ENCODE measurements at regions not wholly inside any gene's neighbourhood (a gene's known extent, or its start where the extent isn't known, plus 50 kb on each side); places are given as distances from the start of the nearest gene placed in this dataset.

DNA sequence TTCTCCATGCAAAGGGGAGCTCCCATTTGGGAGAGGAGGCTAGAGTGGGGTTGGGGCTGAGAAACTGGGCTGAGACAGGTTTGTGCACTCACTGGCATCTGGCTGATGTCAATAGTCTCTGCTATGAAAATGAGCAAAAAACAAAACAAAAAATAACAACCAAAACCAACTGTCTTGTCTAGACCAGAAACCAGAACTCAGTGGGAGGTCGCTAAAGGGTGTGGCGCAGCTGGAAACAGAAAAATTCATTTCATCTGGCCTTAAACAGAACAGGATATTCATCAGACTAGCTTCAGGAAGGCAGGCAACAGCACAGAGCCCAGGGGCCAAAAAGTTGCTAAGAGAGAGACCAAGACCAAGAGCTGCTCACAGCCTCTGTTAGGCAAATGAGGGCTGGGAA is 126.1 kb downstream of the THNSL2 start:
- H3K4me3 ChIP-seq (ENCODE audit: low read length) = no peak overlapping the region
- DNase-seq (ENCODE audit: low read depth) = no peak
- TF ChIP-seq, protein P1, sequence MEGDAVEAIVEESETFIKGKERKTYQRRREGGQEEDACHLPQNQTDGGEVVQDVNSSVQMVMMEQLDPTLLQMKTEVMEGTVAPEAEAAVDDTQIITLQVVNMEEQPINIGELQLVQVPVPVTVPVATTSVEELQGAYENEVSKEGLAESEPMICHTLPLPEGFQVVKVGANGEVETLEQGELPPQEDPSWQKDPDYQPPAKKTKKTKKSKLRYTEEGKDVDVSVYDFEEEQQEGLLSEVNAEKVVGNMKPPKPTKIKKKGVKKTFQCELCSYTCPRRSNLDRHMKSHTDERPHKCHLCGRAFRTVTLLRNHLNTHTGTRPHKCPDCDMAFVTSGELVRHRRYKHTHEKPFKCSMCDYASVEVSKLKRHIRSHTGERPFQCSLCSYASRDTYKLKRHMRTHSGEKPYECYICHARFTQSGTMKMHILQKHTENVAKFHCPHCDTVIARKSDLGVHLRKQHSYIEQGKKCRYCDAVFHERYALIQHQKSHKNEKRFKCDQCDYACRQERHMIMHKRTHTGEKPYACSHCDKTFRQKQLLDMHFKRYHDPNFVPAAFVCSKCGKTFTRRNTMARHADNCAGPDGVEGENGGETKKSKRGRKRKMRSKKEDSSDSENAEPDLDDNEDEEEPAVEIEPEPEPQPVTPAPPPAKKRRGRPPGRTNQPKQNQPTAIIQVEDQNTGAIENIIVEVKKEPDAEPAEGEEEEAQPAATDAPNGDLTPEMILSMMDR (conservative IDR thresholded peaks at IDR 0.05; ENCODE audit: low read depth, low read length) = no peak

GRCh38 chr2:88283886-88284592 is 113.9 kb downstream of the THNSL2 start:
- no peak for DNase-seq (ENCODE audit: low read depth)
- H3K4me3 ChIP-seq (ENCODE audit: low read length) = no peak overlapping the region
- TF ChIP-seq, protein P1 (conservative IDR thresholded peaks at IDR 0.05; ENCODE audit: low read depth, low read length) = no peak

- H3K4me3 ChIP-seq (ENCODE audit: low read length) = no peak overlapping the region
- no peak for DNase-seq (ENCODE audit: low read depth)
- TF ChIP-seq, protein P1 (conservative IDR thresholded peaks at IDR 0.05; ENCODE audit: low read depth, low read length) = no peak
Observed at GRCh38 chr2:88281302-88282217, 111.4 kb downstream of the THNSL2 start.

DNA sequence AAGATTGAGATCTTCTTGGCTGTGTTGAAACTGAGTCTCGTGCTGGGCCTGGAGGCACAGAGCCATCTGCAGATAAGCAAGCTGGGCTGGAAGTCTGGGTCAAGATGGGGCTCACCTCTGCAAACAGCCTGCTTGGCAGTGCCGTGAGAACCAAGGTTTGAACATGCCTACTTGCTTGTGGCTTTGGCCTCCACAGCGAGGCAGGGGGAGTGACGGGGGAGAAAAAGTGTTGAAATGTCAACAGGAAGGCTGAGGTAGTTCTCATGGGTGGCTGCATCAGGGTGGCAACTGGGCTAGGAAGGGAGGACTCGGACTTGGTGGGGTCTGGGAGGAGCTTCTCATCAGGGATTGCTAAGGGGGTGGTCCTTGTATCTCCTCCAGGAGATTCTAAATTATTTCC is 99.7 kb downstream of the THNSL2 start:
- H3K4me3 ChIP-seq (ENCODE audit: low read length) = no peak overlapping the region
- no peak for DNase-seq (ENCODE audit: low read depth)
- TF ChIP-seq, protein P1 (conservative IDR thresholded peaks at IDR 0.05; ENCODE audit: low read depth, low read length) = no peak

DNA sequence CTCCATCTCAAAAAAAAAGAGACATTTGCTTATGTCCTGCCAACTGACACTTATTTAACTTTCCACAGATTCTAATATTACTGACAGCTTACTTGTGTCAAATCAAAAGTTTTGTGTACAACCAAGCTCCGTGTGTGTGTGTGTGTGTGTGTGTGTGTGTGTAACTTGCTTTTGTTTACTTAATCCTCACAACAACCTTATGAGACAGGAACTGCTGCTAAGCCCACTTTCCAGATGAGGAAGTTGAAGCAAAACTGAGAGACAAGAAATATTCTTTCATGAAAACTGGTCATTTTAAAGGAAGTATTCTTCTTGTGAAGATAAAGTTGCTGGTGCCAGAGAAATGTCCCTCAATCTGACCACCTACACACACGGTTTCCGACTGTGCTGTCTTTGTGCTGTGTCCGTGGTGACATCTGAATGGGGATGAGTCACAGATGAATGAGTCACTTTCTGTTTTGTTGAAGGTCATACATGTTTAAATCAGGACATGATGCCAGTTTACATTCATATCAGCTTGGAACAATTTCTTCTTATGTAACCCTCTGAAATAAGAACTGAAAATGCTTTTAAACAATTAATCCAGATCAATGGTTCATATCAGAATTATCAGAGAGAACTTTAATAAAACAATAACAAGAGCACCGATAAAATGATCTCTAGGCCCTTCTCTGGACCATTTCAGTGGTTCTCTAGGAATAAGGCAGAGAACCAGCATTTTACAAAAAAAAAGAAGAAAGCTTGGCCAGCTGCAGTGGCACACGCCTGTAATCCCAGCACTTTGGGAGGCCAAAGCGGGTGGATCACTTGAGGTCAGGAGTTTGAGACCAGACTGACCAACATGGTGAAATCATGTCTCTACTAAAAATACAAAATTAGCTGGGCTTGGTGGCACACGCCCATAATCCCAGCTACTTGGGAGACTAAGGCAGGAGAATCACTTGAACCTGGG is 95.5 kb downstream of the THNSL2 start:
- H3K4me3 ChIP-seq (ENCODE audit: low read length) = no peak overlapping the region
- no peak for DNase-seq (ENCODE audit: low read depth)
- TF ChIP-seq, protein P1 (conservative IDR thresholded peaks at IDR 0.05; ENCODE audit: low read depth, low read length) = no peak

- no peak overlapping the region for H3K4me3 ChIP-seq (ENCODE audit: low read length)
- DNase-seq (ENCODE audit: low read depth) = no peak
- TF ChIP-seq, protein P1 (conservative IDR thresholded peaks at IDR 0.05; ENCODE audit: low read depth, low read length) = no peak
Observed at GRCh38 chr2:88263861-88264260, 93.7 kb downstream of the THNSL2 start.
